Activated CD4-positive, alpha-beta memory T cell treated with anti-CD3 and anti-CD28 coated beads, Interleukin-2, amount 10 ng/mL, durations not matched to agents 7 days and 5 days (primary cell): ENCODE measurements at regions not wholly inside any gene's neighbourhood (a gene's known extent, or its start where the extent isn't known, plus 50 kb on each side); places are given as distances from the start of the nearest gene placed in this dataset.

Experiments used
- CTCF ChIA-PET: fragments of 350-600 bp; sonication (Branson Sonifier 250); formaldehyde crosslinking; loops from one replicate; lab custom pipeline; 2021; ENCODE audit warnings: antibody characterized with exemption, inconsistent platforms; lab: Charles Lee
- POLR2A ChIA-PET: fragments of 350-600 bp; sonication (Branson Sonifier 250); formaldehyde crosslinking; loops from one replicate; lab custom pipeline; 2021; ENCODE audit warnings: antibody characterized with exemption; lab: Charles Lee
- DNase-seq: peaks from one replicate; pipeline ENCODE4 v3.0.0-alpha.2; 2020
- H3K27ac Mint-ChIP-seq: one replicate; pipeline ENCODE4 v1.8.0; 2021; ENCODE audit warnings: mild to moderate bottlenecking, mixed read lengths
- H3K27me3 Mint-ChIP-seq: one replicate; pipeline ENCODE4 v1.8.0; 2021; ENCODE audit warnings: mixed read lengths
- H3K36me3 Mint-ChIP-seq: one replicate; pipeline ENCODE4 v1.8.0; 2021; ENCODE audit warnings: low read depth, mixed read lengths
- H3K4me1 Mint-ChIP-seq: one replicate; pipeline ENCODE4 v1.8.0; 2021; ENCODE audit warnings: mixed read lengths
- H3K4me3 Mint-ChIP-seq: one replicate; pipeline ENCODE4 v1.8.0; 2021; ENCODE audit warnings: mild to moderate bottlenecking, mixed read lengths
- H3K9me3 Mint-ChIP-seq: one replicate; pipeline ENCODE4 v1.8.0; 2021; ENCODE audit warnings: mixed read lengths

DNA sequence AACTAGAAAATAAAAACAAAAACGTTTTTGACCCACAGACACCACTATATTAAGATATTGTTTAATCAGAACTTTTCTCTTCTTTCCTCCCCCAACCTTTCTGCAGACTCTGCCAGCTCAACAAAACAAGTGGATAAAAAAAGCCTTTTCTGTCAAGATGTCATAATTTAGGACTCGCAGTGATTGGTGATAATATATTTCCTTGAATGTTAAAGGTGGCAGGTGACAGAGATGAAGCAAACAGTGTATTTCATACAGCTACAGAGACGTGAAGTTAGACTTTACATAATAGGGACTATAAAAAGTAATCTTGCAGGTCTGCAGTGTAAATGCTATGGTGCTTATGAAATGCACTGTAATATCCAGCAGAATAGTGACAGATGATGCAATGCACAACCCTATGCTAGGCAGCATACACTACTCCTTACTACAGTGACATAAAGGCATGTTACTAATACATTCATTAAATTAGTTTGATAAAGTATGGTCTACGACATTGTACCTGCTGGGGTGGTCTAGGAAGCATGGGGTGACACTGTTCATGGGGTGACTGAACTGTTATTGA lies 326.7 kb upstream of the GRAMD2B start:
- Mint-ChIP-seq H3K27ac (no peak overlapping the region), H3K4me1 (no peaks in the 10 kb centered on the region), H3K9me3 (peaks cover 2% of the 10 kb centered on the region), H3K36me3 (no peaks in the 10 kb centered on the region), H3K27me3 (no peaks in the 10 kb centered on the region), H3K4me3 (no peak overlapping the region)
- POLR2A ChIA-PET = no interaction called here
- DNase-seq = no peak
- CTCF ChIA-PET = no interaction called here

DNA sequence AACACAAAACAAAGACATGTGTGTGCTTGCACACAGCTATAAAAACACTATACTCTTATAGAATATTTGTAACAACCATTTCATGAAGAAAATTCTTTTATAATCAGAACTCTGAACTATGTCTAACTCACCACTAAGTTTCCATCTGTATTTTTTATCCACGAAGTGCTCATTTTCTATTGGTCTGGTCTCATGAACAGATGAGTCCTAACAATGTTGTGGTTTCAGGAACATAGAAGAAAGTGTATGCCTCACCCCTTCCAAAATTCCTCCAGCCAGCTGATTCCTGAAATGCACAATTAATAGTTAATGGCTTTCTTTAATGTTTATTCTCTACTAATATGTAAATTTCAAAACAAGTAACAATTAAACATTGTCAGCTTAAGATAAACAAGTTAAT lies 325.3 kb upstream of the GRAMD2B start:
- Mint-ChIP-seq H3K27ac (no peak overlapping the region), H3K4me1 (no peaks in the 10 kb centered on the region), H3K36me3 (no peaks in the 10 kb centered on the region), H3K27me3 (no peaks in the 10 kb centered on the region), H3K9me3 (no peaks in the 10 kb centered on the region), H3K4me3 (no peak overlapping the region)
- ChIA-PET CTCF (no interaction called here), POLR2A (no interaction called here)
- no peak for DNase-seq

DNA sequence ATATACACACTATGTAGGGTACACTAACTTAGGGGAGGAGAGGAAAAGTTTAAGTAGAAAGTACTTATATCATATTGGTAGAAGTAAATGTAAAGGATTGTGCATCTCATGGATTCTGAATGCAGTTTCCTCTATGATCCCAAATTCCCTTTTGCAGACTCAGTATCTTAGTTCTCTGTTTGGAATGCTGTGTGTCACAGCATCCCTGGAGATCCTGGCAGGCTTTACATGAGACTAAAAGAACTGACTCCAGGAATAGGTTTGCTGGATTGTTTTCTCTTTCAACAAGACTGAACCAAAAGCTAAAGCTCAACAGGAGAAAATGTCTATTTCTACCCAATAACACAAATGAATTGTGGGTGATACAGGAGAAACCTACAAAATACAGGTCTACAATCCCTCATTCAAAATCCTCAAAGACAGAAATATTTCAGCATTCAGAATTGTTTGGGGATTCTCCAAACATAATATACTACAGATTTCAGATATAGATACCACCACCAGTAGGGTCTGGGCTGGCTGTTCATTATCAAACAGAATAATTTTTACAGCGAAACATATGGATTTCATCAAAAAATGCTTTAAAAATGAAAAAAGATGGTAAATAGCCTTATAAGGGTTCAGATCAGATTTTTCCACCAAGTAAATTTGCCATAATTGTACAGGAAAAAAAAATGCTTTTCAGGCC lies 324.7 kb upstream of the GRAMD2B start:
- ChIA-PET CTCF (no interaction called here), POLR2A (no interaction called here)
- H3K4me1 Mint-ChIP-seq = no peaks in the 10 kb centered on the region
- H3K27ac Mint-ChIP-seq = no peak overlapping the region
- H3K27me3 Mint-ChIP-seq = no peaks in the 10 kb centered on the region
- H3K9me3 Mint-ChIP-seq = no peaks in the 10 kb centered on the region
- no peak for DNase-seq
- no peaks in the 10 kb centered on the region for H3K36me3 Mint-ChIP-seq
- no peak overlapping the region for H3K4me3 Mint-ChIP-seq

DNA sequence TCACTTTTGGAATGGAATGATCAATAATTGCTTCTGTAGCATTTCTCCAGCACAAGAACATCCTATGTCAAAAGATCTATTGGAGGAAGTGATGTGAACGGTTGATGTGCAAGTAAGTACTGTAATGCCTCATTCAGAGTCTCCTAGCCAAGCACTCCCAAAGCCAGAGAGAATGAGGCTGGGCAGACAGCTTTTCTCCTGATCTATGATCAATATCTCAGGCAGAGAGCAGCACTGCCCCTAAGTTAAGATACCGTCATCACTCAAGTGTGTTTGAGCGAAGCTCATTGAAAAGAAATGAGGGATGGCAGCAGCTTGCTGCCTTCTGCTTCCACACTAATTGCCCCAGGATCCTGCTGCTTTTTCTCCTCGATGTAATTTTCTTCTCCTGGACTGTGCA lies 324.1 kb upstream of the GRAMD2B start:
- H3K4me3 Mint-ChIP-seq = no peak overlapping the region
- H3K4me1 Mint-ChIP-seq = no peaks in the 10 kb centered on the region
- no peak for DNase-seq
- H3K36me3 Mint-ChIP-seq = no peaks in the 10 kb centered on the region
- ChIA-PET CTCF (no interaction called here), POLR2A (no interaction called here)
- H3K9me3 Mint-ChIP-seq = no peaks in the 10 kb centered on the region
- H3K27ac Mint-ChIP-seq = no peak overlapping the region
- no peaks in the 10 kb centered on the region for H3K27me3 Mint-ChIP-seq

DNA sequence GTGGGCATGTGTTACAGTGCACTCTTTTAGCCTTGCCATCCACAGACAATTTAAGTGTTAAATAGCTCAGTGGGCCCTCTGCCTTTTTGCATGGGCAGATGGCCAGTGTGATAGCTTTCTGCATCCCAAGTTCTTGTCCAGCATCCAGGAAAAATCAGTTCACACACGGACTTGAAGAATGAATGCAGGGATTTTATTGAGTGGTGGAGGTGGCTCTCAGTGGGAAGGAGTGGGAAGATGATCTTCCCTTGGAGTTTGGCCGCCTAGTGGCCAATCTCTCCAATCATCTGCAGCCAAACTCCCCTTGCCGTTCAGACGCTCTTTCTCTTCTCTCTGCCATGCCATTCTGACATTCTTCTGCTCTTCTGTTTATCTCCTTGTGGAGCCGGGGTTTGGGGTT lies 322.4 kb upstream of the GRAMD2B start:
- ChIA-PET POLR2A (no interaction called here), CTCF (no interaction called here)
- H3K27ac Mint-ChIP-seq = no peak overlapping the region
- H3K9me3 Mint-ChIP-seq = no peaks in the 10 kb centered on the region
- H3K36me3 Mint-ChIP-seq = no peaks in the 10 kb centered on the region
- no peaks in the 10 kb centered on the region for H3K4me1 Mint-ChIP-seq
- no peaks in the 10 kb centered on the region for H3K27me3 Mint-ChIP-seq
- DNase-seq = no peak
- no peak overlapping the region for H3K4me3 Mint-ChIP-seq

DNA sequence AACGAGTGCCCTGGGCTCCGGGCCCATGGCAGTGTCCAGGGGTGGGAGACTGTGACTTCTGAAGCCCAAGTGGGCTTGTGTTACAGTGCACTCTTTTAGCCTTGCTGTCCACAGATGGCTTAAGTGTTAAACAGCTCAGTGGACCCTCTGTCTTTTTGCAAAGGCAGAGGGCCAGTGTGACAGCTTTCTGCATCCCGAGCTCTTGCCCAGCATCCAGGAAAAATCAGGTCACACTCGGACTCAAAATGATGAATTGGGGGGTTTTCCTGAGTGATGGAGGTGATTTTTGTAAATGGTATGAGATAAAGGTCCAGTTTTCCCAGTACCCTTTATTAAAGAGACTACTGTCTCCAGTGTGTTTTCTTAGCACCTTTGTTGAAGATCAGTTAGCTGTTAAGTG lies 321.3 kb upstream of the GRAMD2B start:
- CTCF ChIA-PET = no interaction called here
- no peaks in the 10 kb centered on the region for H3K9me3 Mint-ChIP-seq
- H3K4me3 Mint-ChIP-seq = no peak overlapping the region
- DNase-seq = no peak
- H3K27ac Mint-ChIP-seq = no peak overlapping the region
- POLR2A ChIA-PET = no interaction called here
- no peaks in the 10 kb centered on the region for H3K27me3 Mint-ChIP-seq
- no peaks in the 10 kb centered on the region for H3K4me1 Mint-ChIP-seq
- H3K36me3 Mint-ChIP-seq = no peaks in the 10 kb centered on the region

DNA sequence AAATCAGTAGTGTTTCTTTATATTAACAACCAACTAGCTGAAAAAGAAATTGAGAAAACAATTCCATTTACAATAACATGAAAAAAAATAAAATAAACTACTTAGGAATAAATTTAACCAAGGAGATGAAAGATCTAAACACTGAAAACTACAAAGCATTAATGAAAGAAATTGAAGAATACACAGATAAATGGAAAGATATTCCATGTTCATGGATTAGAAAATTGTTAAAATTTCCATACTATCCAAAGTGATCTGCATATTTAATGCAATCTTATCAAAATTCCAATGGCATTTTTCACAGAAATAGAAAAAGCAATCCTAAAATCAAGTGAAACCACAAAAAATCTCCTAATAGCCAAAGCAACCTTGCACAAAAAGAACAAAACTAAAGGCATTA lies 320.2 kb upstream of the GRAMD2B start:
- H3K9me3 Mint-ChIP-seq = no peaks in the 10 kb centered on the region
- no peak for DNase-seq
- H3K4me3 Mint-ChIP-seq = no peak overlapping the region
- CTCF ChIA-PET = no interaction called here
- H3K27ac Mint-ChIP-seq = no peak overlapping the region
- POLR2A ChIA-PET = no interaction called here
- H3K4me1 Mint-ChIP-seq = no peaks in the 10 kb centered on the region
- H3K36me3 Mint-ChIP-seq = no peaks in the 10 kb centered on the region
- H3K27me3 Mint-ChIP-seq = no peaks in the 10 kb centered on the region

DNA sequence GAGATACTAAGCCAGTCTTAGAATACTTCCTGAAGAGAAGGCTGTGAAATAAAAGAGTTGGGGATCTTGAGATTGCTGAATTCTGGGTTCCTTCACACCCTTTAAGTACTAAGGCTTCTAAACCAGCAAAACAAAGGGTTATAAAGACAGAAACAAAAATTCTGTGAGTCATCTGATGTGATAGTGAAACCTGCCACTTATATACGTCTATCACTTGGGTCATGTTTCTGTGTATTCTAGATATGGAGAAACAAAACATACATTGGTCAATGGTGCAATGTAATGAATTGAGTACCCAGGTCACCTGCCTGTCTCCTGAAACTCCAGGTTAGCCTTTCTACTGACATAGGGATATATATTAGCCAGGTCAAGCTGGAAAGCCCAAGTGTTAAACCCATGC lies 319.3 kb upstream of the GRAMD2B start:
- POLR2A ChIA-PET = no interaction called here
- H3K27ac Mint-ChIP-seq = no peak overlapping the region
- H3K4me3 Mint-ChIP-seq = no peak overlapping the region
- H3K4me1 Mint-ChIP-seq = no peaks in the 10 kb centered on the region
- CTCF ChIA-PET = no interaction called here
- no peak for DNase-seq
- H3K27me3 Mint-ChIP-seq = no peaks in the 10 kb centered on the region
- H3K36me3 Mint-ChIP-seq = no peaks in the 10 kb centered on the region
- no peaks in the 10 kb centered on the region for H3K9me3 Mint-ChIP-seq

DNA sequence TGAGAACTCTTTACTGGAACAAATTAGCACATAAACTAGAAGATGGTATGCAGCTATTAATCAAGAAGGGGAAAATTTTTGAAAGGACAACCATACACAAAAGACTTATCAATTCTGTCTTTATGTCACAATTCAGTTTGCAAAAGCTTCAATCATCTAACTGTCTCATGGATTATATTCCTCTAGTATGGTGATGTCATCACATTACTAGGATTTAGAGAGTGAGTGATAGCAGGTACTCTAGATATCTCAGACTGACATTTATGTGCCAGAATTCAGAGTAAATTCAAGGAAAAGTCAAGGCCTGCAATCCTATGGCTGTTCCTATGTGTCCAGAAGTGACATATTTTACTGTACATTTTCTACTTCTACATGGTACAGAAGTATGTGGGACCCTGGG lies 318.9 kb upstream of the GRAMD2B start:
- Mint-ChIP-seq H3K36me3 (no peaks in the 10 kb centered on the region), H3K27me3 (no peaks in the 10 kb centered on the region), H3K9me3 (no peaks in the 10 kb centered on the region), H3K4me1 (no peaks in the 10 kb centered on the region), H3K27ac (no peak overlapping the region), H3K4me3 (no peak overlapping the region)
- CTCF ChIA-PET = no interaction called here
- DNase-seq = no peak
- POLR2A ChIA-PET = no interaction called here

DNA sequence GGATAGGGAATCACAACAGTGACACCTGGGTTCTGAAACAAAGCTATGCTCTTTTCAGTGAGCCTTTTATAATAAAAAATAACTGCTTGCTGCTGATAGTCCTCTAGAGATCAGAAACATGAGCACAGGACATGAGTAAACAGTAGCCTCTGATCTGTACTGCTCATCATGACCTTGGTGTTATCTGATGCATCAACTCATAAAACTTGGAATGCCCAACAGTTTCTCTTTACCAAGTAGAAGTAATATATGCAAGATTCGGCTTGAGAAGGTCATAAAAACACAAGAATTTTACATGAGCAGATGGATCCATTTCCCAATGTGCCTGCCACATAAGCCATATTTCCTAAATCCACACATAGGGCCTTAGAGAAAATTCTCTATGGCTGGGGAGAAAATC lies 318.3 kb upstream of the GRAMD2B start:
- Mint-ChIP-seq H3K27me3 (no peaks in the 10 kb centered on the region), H3K36me3 (no peaks in the 10 kb centered on the region), H3K4me1 (no peaks in the 10 kb centered on the region), H3K27ac (no peak overlapping the region), H3K9me3 (no peaks in the 10 kb centered on the region), H3K4me3 (no peak overlapping the region)
- ChIA-PET POLR2A (no interaction called here), CTCF (no interaction called here)
- no peak for DNase-seq

DNA sequence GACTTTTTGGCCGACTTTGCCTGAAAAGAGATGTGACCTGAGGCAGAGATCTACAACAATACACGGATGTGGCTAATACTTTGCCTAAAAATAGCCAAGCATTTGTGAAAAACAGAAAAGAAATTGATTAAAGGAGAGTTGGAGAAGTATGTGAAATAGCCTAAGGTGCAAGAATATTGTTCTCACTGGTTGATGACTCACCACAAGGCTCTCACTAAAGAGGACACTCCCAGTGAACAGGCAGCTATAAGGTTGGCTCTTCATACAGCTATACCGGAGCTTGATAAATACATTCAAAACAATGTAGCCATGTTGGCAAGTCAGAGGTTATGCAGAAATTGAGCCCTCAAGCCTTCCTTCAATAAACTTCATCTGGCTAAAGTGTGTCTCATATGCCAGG lies 317.2 kb upstream of the GRAMD2B start:
- ChIA-PET CTCF (no interaction called here), POLR2A (no interaction called here)
- Mint-ChIP-seq H3K36me3 (no peaks in the 10 kb centered on the region), H3K27me3 (no peaks in the 10 kb centered on the region), H3K4me1 (no peaks in the 10 kb centered on the region), H3K4me3 (no peak overlapping the region), H3K9me3 (no peaks in the 10 kb centered on the region), H3K27ac (no peak overlapping the region)
- no peak for DNase-seq

DNA sequence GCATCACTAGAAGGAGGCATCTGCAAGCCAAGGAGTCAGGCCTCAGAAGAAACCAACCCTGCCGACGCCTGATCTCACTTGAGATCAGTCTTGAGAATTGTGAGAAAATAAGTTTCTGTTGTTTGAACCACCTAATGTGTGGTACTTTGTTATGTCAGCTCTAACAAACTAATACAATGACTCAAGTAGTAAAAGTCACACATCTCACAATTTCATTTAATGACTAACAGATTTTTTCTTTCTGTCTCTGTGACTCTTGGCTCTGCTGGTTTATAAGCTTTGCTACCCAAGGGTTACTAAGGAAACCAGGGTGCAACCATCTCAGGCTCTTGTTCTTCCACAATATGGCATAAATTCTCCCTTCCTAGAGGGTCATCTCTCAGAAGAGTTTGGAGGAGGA lies 315.8 kb upstream of the GRAMD2B start:
- DNase-seq = no peak
- Mint-ChIP-seq H3K4me3 (no peak overlapping the region), H3K4me1 (no peaks in the 10 kb centered on the region), H3K9me3 (peaks cover 4% of the 10 kb centered on the region), H3K27me3 (no peaks in the 10 kb centered on the region), H3K36me3 (no peaks in the 10 kb centered on the region), H3K27ac (no peak overlapping the region)
- ChIA-PET CTCF (no interaction called here), POLR2A (no interaction called here)

DNA sequence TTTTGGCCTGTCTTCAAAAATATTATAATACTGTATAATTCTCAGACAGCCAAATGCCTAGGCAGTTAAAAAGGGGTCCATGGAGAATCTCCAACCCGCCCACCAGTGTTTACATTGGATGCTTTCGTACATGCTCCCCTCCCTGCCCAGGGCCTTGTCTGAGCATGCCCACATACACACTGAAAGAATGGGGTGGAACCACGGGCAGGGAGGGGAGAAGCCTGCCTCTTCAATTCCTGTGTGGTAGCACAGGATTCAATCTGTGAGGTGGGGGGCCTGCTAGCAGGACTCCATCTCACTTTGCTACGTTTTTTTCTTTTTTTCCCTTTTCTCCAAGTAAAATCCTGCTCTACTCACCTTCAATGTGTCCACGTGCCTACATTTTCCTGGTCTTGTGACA lies 314.7 kb upstream of the GRAMD2B start:
- ChIA-PET CTCF (no interaction called here), POLR2A (no interaction called here)
- Mint-ChIP-seq H3K27ac (no peak overlapping the region), H3K4me3 (no peak overlapping the region), H3K36me3 (no peaks in the 10 kb centered on the region), H3K4me1 (no peaks in the 10 kb centered on the region), H3K27me3 (no peaks in the 10 kb centered on the region), H3K9me3 (peaks cover 7% of the 10 kb centered on the region)
- DNase-seq = no peak

DNA sequence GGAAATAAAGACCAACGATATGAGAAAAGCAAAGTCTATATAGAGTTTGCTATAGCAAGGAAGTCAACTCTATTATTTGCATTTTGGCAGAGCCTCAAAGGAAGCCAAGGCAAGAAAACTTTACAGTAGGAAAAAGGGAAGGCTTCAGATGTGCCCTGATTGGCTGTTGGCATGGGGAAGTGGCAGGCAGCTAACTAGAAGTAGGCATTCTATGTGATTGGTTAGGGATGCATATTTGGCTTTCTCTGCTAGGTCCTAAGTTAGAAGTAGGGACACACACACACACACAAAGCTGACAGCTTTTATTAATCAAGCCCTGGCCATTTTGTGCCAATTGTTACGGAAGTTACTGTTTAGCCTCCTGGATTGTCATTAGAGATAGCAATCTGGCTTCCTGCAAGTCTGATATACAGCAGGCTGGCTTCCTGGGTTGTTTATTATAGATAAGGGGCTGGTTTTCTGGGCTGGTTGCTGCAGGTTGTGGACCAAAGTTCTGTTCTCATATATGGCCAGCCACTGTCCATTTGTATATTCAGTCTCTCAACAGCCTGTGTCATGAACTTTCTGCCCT lies 308.1 kb upstream of the GRAMD2B start:
- no peak overlapping the region for H3K4me3 Mint-ChIP-seq
- ChIA-PET CTCF (no interaction called here), POLR2A (no interaction called here)
- H3K36me3 Mint-ChIP-seq = no peaks in the 10 kb centered on the region
- H3K4me1 Mint-ChIP-seq = no peaks in the 10 kb centered on the region
- peaks cover 8% of the 10 kb centered on the region for H3K9me3 Mint-ChIP-seq
- no peaks in the 10 kb centered on the region for H3K27me3 Mint-ChIP-seq
- no peak for DNase-seq
- no peak overlapping the region for H3K27ac Mint-ChIP-seq
